Gastroesophageal sphincter (tissue), 3 donors: ENCODE measurements at regions not wholly inside any gene's neighbourhood (a gene's known extent, or its start where the extent isn't known, plus 50 kb on each side); places are given as distances from the start of the nearest gene placed in this dataset.

Experiments used
- CTCF ChIP-seq, 4 experiments: fragments of 200-600 bp in 2 of 4; fragments of 450-650 bp in 2 of 4; sonication (generic) in 1 of 4; IDR thresholded peaks; one replicate each; pipeline ENCODE4 v1.5.1; 2017 to 2019; ENCODE audit warnings: antibody characterized with exemption in 4 of 4, mild to moderate bottlenecking in 2 of 4, moderate library complexity in 2 of 4
- POLR2A ChIP-seq, 2 donors: fragments of 450-650 bp; IDR thresholded peaks; one replicate each; pipeline ENCODE4 v1.6.1; 2017; ENCODE audit warnings: antibody characterized with exemption in 2 of 2, mild to moderate bottlenecking in 2 of 2, moderate library complexity in 1 of 2
- POLR2AphosphoS5 ChIP-seq: sonication (generic); formaldehyde crosslinking; IDR thresholded peaks from one replicate; pipeline ENCODE4 v1.6.1; 2017; ENCODE audit warnings: antibody characterized with exemption

- TF ChIP-seq CTCF (IDR thresholded peaks at IDR 0.05) (no peak), POLR2A (IDR thresholded peaks at IDR 0.05) (no peak), POLR2AphosphoS5 (no peak)
Measured at GRCh38 chr5:8062521-8062920, 193.6 kb downstream of the MTRR start.
